Lung (tissue), 11 donors: ENCODE measurements at regions not wholly inside any gene's neighbourhood (a gene's known extent, or its start where the extent isn't known, plus 50 kb on each side); places are given as distances from the start of the nearest gene placed in this dataset.

ENCODE experiments used
- ATAC-seq: fragments of 200-7000 bp; cut with Tn5 transposase; one replicate; pipeline ENCODE4 v1.9.1; 2020; ENCODE audit warnings: moderate number of reproducible peaks; ENCODE audit not compliant: insufficient read depth, low FRiP score
- DNase-seq, 3 donors: peaks; one replicate each; pipeline ENCODE4 v3.0.0-alpha.2; 2013 to 2017
- H3K27ac ChIP-seq, 2 donors: one replicate each; pipeline ENCODE4 v1.5.1; 2013; ENCODE audit warnings: mild to moderate bottlenecking in 2 of 2, moderate library complexity in 2 of 2, control low read depth in 1 of 2, inconsistent platforms in 1 of 2, low read depth in 1 of 2, low read length in 1 of 2
- H3K27me3 ChIP-seq, 3 donors: one replicate each; pipeline ENCODE4 v1.5.1; 2013; ENCODE audit warnings: low read length in 2 of 3; ENCODE audit not compliant: control insufficient read depth in 3 of 3, insufficient read depth in 3 of 3
- H3K36me3 ChIP-seq, 4 donors: one replicate each; pipeline ENCODE4 v1.5.1; 2013; ENCODE audit warnings: low read length in 4 of 4, mild to moderate bottlenecking in 1 of 4, moderate library complexity in 1 of 4; ENCODE audit not compliant: control insufficient read depth in 4 of 4, insufficient read depth in 4 of 4
- H3K4me1 ChIP-seq, 5 donors: one replicate each; pipeline ENCODE4 v1.5.1; 2013; ENCODE audit warnings: low read length in 5 of 5, mild to moderate bottlenecking in 2 of 5, moderate library complexity in 1 of 5; ENCODE audit not compliant: control insufficient read depth in 5 of 5, insufficient read depth in 5 of 5
- H3K4me3 ChIP-seq: one replicate; pipeline ENCODE4 v1.5.1; 2013; ENCODE audit warnings: mild to moderate bottlenecking, control low read depth, moderate library complexity
- H3K9ac ChIP-seq, 2 donors: one replicate each; pipeline ENCODE4 v1.5.1; 2013; ENCODE audit warnings: low read length in 2 of 2, control low read depth in 1 of 2; ENCODE audit not compliant: insufficient read depth in 1 of 2
- H3K9me3 ChIP-seq, 4 donors: one replicate each; pipeline ENCODE4 v1.5.1; 2013; ENCODE audit warnings: low read length in 3 of 4, mild to moderate bottlenecking in 1 of 4, moderate library complexity in 1 of 4; ENCODE audit not compliant: control insufficient read depth in 4 of 4, insufficient read depth in 3 of 4
- WGBS, 2 donors: extraction: QIAGEN DNeasy Blood & Tissue Kit; methylation state at CpG; one replicate each; pipeline ENCODE4 v1.1.7; 2013; 5-methylcytosine and 5-hydroxymethylcytosine counted together
- TF ChIP-seq, protein P1 (sequence below): IDR thresholded peaks from 2 replicates; pipeline ENCODE4 v1.5.1; 2012; ENCODE audit warnings: mild to moderate bottlenecking; ENCODE audit errors: control extremely low read depth, extremely low read depth
- donor health status: control.
- donor health status: control.
- donor health status: Bipolar disorder and iron deficiency.
- donor health status: healthy.
- donor health status: DM: yes; HTN: yes; CAD: no.

DNA sequence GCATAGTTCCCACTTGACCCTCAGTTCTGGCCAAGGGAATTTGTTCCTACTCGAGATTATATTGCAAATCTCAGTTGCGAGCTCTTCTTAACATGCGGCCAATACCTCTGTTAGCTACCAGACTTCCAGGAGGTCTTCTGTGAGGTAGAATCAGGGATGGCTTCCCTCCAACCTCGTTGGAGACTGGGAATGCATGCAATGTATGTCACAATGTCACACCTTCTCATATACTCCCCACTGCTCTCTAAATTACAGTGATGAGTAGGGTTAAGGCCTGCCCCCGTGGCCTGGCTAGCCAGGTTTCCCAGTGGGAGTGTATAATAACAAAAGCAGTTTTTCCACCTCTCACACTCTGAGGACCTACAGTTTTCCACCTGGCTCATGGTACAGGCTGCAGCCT, 1962.5 kb downstream of the ARAP2 start:
- Histone ChIP-seq H3K36me3 (no peaks in the 10 kb centered on the region), H3K9ac (no peak overlapping the region), H3K27ac (no peak overlapping the region), H3K4me3 (no peak overlapping the region), H3K4me1 (no peaks in the 10 kb centered on the region), H3K27me3 (no peaks in the 10 kb centered on the region), H3K9me3 (peaks cover 0 to 2% (median 0%) of the 10 kb centered on the region in 4 donors)
- TF ChIP-seq, protein P1, sequence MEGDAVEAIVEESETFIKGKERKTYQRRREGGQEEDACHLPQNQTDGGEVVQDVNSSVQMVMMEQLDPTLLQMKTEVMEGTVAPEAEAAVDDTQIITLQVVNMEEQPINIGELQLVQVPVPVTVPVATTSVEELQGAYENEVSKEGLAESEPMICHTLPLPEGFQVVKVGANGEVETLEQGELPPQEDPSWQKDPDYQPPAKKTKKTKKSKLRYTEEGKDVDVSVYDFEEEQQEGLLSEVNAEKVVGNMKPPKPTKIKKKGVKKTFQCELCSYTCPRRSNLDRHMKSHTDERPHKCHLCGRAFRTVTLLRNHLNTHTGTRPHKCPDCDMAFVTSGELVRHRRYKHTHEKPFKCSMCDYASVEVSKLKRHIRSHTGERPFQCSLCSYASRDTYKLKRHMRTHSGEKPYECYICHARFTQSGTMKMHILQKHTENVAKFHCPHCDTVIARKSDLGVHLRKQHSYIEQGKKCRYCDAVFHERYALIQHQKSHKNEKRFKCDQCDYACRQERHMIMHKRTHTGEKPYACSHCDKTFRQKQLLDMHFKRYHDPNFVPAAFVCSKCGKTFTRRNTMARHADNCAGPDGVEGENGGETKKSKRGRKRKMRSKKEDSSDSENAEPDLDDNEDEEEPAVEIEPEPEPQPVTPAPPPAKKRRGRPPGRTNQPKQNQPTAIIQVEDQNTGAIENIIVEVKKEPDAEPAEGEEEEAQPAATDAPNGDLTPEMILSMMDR: no peak
- ATAC-seq (no peak), DNase-seq (no peak)
- 66 to 70% methylated on average over 5 of the region's 5 CpGs for WGBS, 2 donors

DNA sequence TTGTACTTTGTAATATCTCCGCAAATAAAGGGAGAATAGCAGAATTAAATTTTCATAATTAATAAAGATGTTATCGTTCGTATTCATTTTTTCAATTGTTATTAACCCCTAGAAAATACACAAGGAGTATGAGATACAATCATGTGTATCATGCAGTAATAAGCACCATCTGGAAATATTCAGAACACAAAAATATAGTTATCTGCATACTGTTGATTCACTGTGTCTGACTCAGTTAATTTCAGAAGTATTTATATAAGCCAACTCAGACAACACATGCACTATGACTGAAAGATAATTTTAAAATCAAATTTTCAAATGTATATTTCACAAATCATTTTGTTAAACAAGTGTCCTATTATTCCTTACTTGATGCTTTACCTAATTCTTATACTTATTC, 1954.8 kb downstream of the ARAP2 start:
- DNase-seq: no peak
- TF ChIP-seq, protein P1: no peak
- 92 to 93% methylated on average over 3 of the region's 3 CpGs for WGBS, 2 donors
- H3K36me3 ChIP-seq: no peaks in the 10 kb centered on the region
- H3K27me3 ChIP-seq: no peaks in the 10 kb centered on the region
- H3K4me1 ChIP-seq: no peaks in the 10 kb centered on the region
- H3K4me3 ChIP-seq: no peak overlapping the region
- H3K27ac ChIP-seq: no peak overlapping the region
- no peaks in the 10 kb centered on the region for H3K9me3 ChIP-seq
- ATAC-seq: no peak
- H3K9ac ChIP-seq: no peak overlapping the region

- H3K9me3 ChIP-seq: no peaks in the 10 kb centered on the region
- no peak overlapping the region for H3K27ac ChIP-seq
- no peak overlapping the region for H3K9ac ChIP-seq
- DNase-seq (no peak), ATAC-seq (no peak)
- TF ChIP-seq, protein P1: no peak
- H3K4me1 ChIP-seq: no peaks in the 10 kb centered on the region
- H3K27me3 ChIP-seq: no peaks in the 10 kb centered on the region
- H3K36me3 ChIP-seq: no peaks in the 10 kb centered on the region
- no peak overlapping the region for H3K4me3 ChIP-seq
Observed at GRCh38 chr4:34289962-34290361, 1954.4 kb downstream of the ARAP2 start.

- Histone ChIP-seq H3K4me1 (no peaks in the 10 kb centered on the region), H3K9ac (no peak overlapping the region), H3K27me3 (no peaks in the 10 kb centered on the region), H3K27ac (no peak overlapping the region), H3K9me3 (no peaks in the 10 kb centered on the region), H3K36me3 (no peaks in the 10 kb centered on the region), H3K4me3 (no peak overlapping the region)
- DNase-seq (no peak), ATAC-seq (no peak)
- TF ChIP-seq, protein P1: no peak
Observed at GRCh38 chr4:34293459-34293858, 1950.9 kb downstream of the ARAP2 start.
